ENCODE measurements at regions not wholly inside any gene's neighbourhood (a gene's known extent, or its start where the extent isn't known, plus 50 kb on each side); places are given as distances from the start of the nearest gene placed in this dataset.
A peak's percentile ranks its signal among the peaks of the same experiment; 100 is the strongest.

DNA sequence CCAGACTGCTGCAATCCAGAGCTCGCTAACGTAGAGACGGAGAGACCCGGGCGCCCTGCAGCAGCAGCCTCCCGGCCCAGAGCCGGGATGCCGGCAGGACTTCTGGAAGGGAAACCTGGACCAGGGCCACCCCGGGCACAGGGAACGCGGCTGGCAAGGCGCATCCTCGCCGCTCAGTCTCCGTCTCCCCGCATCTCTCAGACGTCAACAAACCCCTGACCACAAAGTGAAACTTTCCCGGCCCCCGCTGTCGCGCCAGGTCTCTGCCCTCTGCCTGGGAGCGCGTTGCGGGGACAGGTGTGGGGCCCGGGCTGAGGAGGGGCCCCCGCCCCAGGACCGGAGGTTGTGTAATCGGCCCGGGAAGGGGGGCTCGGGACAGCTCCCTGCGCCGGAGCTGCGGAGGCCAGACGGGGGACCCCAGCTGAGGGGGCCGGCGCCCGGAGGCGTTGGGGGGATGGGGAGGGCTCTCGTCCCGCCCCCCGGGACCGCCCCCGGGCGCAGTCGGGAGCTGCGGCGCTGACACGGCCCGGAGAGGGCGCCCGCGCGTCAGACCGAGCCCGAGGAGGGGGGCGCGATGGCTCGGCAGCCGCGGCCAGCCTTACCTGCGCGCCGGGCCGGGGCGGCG is 116.6 kb upstream of the HIVEP3 start (continued):
- TF ChIP-seq ZNF350 (tag by site-specific recombination; IDR thresholded peaks at IDR 0.05) = no peak
- no peak for TF ChIP-seq ZNF677 (tag by site-specific recombination; IDR thresholded peaks at IDR 0.05)
- TF ChIP-seq ZBTB21 (tag by site-specific recombination; IDR thresholded peaks at IDR 0.05) = no peak
- no peak for TF ChIP-seq ZNF184 (tag by site-specific recombination; IDR thresholded peaks at IDR 0.05)
- TF ChIP-seq ZNF433 (tag by site-specific recombination; IDR thresholded peaks at IDR 0.05; ENCODE audit: low read depth) = no peak
- no peak for TF ChIP-seq ZNF600 (tag by site-specific recombination; IDR thresholded peaks at IDR 0.05)
- TF ChIP-seq ZFHX2 (tag by site-specific recombination; conservative IDR thresholded peaks at IDR 0.05) = peak; percentile 72
- TF ChIP-seq ZBTB17 (tag by site-specific recombination; IDR thresholded peaks at IDR 0.05) = peak; percentile 29; the same call in 1 of the 2 replicates
- TF ChIP-seq ZBTB20 (tag by site-specific recombination; IDR thresholded peaks at IDR 0.05) = peak; percentile 97
- TF ChIP-seq SP7 (tag by site-specific recombination; IDR thresholded peaks at IDR 0.05) = peak; percentile 52; the same call in 1 of the 2 replicates
- no peak for TF ChIP-seq ZNF132 (tag by site-specific recombination; IDR thresholded peaks at IDR 0.05; ENCODE audit: borderline replicate concordance)
- TF ChIP-seq, protein P1, sequence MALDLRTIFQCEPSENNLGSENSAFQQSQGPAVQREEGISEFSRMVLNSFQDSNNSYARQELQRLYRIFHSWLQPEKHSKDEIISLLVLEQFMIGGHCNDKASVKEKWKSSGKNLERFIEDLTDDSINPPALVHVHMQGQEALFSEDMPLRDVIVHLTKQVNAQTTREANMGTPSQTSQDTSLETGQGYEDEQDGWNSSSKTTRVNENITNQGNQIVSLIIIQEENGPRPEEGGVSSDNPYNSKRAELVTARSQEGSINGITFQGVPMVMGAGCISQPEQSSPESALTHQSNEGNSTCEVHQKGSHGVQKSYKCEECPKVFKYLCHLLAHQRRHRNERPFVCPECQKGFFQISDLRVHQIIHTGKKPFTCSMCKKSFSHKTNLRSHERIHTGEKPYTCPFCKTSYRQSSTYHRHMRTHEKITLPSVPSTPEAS (tag by site-specific recombination; IDR thresholded peaks at IDR 0.05) = no peak
- TF ChIP-seq, protein P2, sequence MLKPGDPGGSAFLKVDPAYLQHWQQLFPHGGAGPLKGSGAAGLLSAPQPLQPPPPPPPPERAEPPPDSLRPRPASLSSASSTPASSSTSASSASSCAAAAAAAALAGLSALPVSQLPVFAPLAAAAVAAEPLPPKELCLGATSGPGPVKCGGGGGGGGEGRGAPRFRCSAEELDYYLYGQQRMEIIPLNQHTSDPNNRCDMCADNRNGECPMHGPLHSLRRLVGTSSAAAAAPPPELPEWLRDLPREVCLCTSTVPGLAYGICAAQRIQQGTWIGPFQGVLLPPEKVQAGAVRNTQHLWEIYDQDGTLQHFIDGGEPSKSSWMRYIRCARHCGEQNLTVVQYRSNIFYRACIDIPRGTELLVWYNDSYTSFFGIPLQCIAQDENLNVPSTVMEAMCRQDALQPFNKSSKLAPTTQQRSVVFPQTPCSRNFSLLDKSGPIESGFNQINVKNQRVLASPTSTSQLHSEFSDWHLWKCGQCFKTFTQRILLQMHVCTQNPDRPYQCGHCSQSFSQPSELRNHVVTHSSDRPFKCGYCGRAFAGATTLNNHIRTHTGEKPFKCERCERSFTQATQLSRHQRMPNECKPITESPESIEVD (tag by site-specific recombination; IDR thresholded peaks at IDR 0.05) = no peak
- peak; percentile 45; the same call in 1 of the 2 replicates for TF ChIP-seq ZFP37 (tag by site-specific recombination; IDR thresholded peaks at IDR 0.05)
- TF ChIP-seq ZNF133 (tag by site-specific recombination; IDR thresholded peaks at IDR 0.05) = no peak
- TF ChIP-seq SP3 (tag by site-specific recombination; IDR thresholded peaks at IDR 0.05) = peak; percentile 5; the same call in 1 of the 2 replicates
- TF ChIP-seq GLIS1 (tag by site-specific recombination; IDR thresholded peaks at IDR 0.05) = peak; percentile 82
- TF ChIP-seq, protein P3, sequence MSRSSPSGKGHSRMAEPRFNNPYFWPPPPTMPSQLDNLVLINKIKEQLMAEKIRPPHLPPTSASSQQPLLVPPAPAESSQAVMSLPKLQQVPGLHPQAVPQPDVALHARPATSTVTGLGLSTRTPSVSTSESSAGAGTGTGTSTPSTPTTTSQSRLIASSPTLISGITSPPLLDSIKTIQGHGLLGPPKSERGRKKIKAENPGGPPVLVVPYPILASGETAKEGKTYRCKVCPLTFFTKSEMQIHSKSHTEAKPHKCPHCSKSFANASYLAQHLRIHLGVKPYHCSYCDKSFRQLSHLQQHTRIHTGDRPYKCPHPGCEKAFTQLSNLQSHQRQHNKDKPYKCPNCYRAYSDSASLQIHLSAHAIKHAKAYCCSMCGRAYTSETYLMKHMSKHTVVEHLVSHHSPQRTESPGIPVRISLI (tag by site-specific recombination; IDR thresholded peaks at IDR 0.05) = no peak
- TF ChIP-seq, protein P4, sequence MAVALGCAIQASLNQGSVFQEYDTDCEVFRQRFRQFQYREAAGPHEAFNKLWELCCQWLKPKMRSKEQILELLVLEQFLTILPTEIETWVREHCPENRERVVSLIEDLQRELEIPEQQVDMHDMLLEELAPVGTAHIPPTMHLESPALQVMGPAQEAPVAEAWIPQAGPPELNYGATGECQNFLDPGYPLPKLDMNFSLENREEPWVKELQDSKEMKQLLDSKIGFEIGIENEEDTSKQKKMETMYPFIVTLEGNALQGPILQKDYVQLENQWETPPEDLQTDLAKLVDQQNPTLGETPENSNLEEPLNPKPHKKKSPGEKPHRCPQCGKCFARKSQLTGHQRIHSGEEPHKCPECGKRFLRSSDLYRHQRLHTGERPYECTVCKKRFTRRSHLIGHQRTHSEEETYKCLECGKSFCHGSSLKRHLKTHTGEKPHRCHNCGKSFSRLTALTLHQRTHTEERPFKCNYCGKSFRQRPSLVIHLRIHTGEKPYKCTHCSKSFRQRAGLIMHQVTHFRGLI (tag by site-specific recombination; IDR thresholded peaks at IDR 0.05) = no peak
- TF ChIP-seq, protein P5, sequence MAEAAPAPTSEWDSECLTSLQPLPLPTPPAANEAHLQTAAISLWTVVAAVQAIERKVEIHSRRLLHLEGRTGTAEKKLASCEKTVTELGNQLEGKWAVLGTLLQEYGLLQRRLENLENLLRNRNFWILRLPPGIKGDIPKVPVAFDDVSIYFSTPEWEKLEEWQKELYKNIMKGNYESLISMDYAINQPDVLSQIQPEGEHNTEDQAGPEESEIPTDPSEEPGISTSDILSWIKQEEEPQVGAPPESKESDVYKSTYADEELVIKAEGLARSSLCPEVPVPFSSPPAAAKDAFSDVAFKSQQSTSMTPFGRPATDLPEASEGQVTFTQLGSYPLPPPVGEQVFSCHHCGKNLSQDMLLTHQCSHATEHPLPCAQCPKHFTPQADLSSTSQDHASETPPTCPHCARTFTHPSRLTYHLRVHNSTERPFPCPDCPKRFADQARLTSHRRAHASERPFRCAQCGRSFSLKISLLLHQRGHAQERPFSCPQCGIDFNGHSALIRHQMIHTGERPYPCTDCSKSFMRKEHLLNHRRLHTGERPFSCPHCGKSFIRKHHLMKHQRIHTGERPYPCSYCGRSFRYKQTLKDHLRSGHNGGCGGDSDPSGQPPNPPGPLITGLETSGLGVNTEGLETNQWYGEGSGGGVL (tag by site-specific recombination; IDR thresholded peaks at IDR 0.05) = peak; percentile 77
- no peak for TF ChIP-seq ZNF341 (tag by site-specific recombination; IDR thresholded peaks at IDR 0.05; ENCODE audit: low read depth)
- TF ChIP-seq ZFP3 (tag by site-specific recombination; IDR thresholded peaks at IDR 0.05; ENCODE audit: low read depth) = no peak
- TF ChIP-seq KLF10 (tag by site-specific recombination; IDR thresholded peaks at IDR 0.05) = peak; percentile 11; the same call in 1 of the 2 replicates
- TF ChIP-seq PRDM1 (tag by site-specific recombination; IDR thresholded peaks at IDR 0.05) = no peak
- no peak for TF ChIP-seq ZNF311 (tag by site-specific recombination; IDR thresholded peaks at IDR 0.05; ENCODE audit: borderline replicate concordance)
- TF ChIP-seq ZNF629 (tag by site-specific recombination; IDR thresholded peaks at IDR 0.05) = no peak
- no peak for TF ChIP-seq ZNF747 (tag by site-specific recombination; IDR thresholded peaks at IDR 0.05)
- TF ChIP-seq ZNF48 (tag by site-specific recombination; IDR thresholded peaks at IDR 0.05) = no peak
- TF ChIP-seq ZBTB48 (tag by site-specific recombination; IDR thresholded peaks at IDR 0.05) = peak; percentile 36
- TF ChIP-seq REPIN1 (tag by site-specific recombination; IDR thresholded peaks at IDR 0.05; ENCODE audit: low read depth) = no peak
- TF ChIP-seq, protein P6, sequence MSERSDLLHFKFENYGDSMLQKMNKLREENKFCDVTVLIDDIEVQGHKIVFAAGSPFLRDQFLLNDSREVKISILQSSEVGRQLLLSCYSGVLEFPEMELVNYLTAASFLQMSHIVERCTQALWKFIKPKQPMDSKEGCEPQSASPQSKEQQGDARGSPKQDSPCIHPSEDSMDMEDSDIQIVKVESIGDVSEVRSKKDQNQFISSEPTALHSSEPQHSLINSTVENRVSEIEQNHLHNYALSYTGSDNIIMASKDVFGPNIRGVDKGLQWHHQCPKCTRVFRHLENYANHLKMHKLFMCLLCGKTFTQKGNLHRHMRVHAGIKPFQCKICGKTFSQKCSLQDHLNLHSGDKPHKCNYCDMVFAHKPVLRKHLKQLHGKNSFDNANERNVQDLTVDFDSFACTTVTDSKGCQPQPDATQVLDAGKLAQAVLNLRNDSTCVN (tag by site-specific recombination; optimal IDR thresholded peaks at IDR 0.05) = peak; percentile 71
- peak; percentile 87 for TF ChIP-seq ZFP69B (tag by site-specific recombination; IDR thresholded peaks at IDR 0.05)
- TF ChIP-seq SP2 (tag by site-specific recombination; IDR thresholded peaks at IDR 0.05) = peak; percentile 14
- no peak for TF ChIP-seq MYNN (tag by site-specific recombination; IDR thresholded peaks at IDR 0.05; ENCODE audit: borderline replicate concordance)
